ENCODE measurements at regions not wholly inside any gene's neighbourhood (a gene's known extent, or its start where the extent isn't known, plus 50 kb on each side); places are given as distances from the start of the nearest gene placed in this dataset.

GRCh38 chr4:7138223-7139166 is 53.8 kb upstream of the SORCS2 start:
- no peaks in the 10 kb centered on the region for H3K9me2 ChIP-seq (ENCODE audit: insufficient read depth)
- H3K4me3 ChIP-seq (replicated peaks in 1 of 2; ENCODE audit: low read depth in 1 of 2, low read length in 2 of 2): no peak overlapping the region
- H3K36me3 ChIP-seq (ENCODE audit: control insufficient read depth in 1 of 2, insufficient read depth in 2 of 2, low read length in 2 of 2): no peaks in the 10 kb centered on the region
- no peak for TF ChIP-seq CBX3 (IDR thresholded peaks at IDR 0.05; ENCODE audit: low read depth)
- TF ChIP-seq CTCF (IDR thresholded peaks at IDR 0.05 in 2 of 3, conservative IDR thresholded peaks at IDR 0.05 in 1 of 3; ENCODE audit: borderline replicate concordance in 1 of 3, insufficient read depth in 1 of 3, low read depth in 2 of 3, low read length in 2 of 3): no peak
- no peak for TF ChIP-seq SIN3A (IDR thresholded peaks at IDR 0.05; ENCODE audit: low read depth)
- no peak for TF ChIP-seq MAX (IDR thresholded peaks at IDR 0.05)
- no peak for TF ChIP-seq POLR2A (IDR thresholded peaks at IDR 0.05; ENCODE audit: borderline replicate concordance, extremely low read depth, insufficient read depth, insufficient read length)
- TF ChIP-seq TCF7L2 (IDR thresholded peaks at IDR 0.05; ENCODE audit: borderline replicate concordance, extremely low read depth, insufficient read depth, insufficient read length): no peak
- no peak for TF ChIP-seq EZH2 (IDR thresholded peaks at IDR 0.05)
- no peak for TF ChIP-seq ATF3 (IDR thresholded peaks at IDR 0.05)
- no peak for TF ChIP-seq CEBPB (IDR thresholded peaks at IDR 0.05; ENCODE audit: low read depth)
- no peak for TF ChIP-seq ZBTB33 (IDR thresholded peaks at IDR 0.05; ENCODE audit: extremely low read depth, insufficient replicate concordance, low read length)
- TF ChIP-seq ZNF274 (IDR thresholded peaks at IDR 0.05; ENCODE audit: low read depth, low read length): no peak
- no peak for TF ChIP-seq REST (IDR thresholded peaks at IDR 0.05; ENCODE audit: low read depth)
- TF ChIP-seq FOSL1 (IDR thresholded peaks at IDR 0.05; ENCODE audit: low read depth): no peak
- TF ChIP-seq EGR1 (IDR thresholded peaks at IDR 0.05; ENCODE audit: low read depth): no peak
- TF ChIP-seq POLR2AphosphoS5 (IDR thresholded peaks at IDR 0.05; ENCODE audit: low read depth, low read length): no peak
- TF ChIP-seq RAD21 (IDR thresholded peaks at IDR 0.05; ENCODE audit: low read depth): no peak
- TF ChIP-seq SP1 (IDR thresholded peaks at IDR 0.05; ENCODE audit: low read depth): no peak
- TF ChIP-seq SRF (IDR thresholded peaks at IDR 0.05; ENCODE audit: low read depth): no peak
- H3K9me3 ChIP-seq (ENCODE audit: control insufficient read depth in 1 of 2, insufficient read depth in 1 of 2, low read depth in 1 of 2, low read length in 2 of 2): no peaks in the 10 kb centered on the region
- no peak overlapping the region for H3K27ac ChIP-seq (ENCODE audit: low read depth, low read length)
- no peaks in the 10 kb centered on the region for H3K79me2 ChIP-seq (ENCODE audit: insufficient read depth, low read length)
- ChIA-PET RAD21 (ENCODE audit: low non-redundant PET in 1 of 2, low total read pairs in 2 of 2, uncharacterized antibody in 2 of 2, unreplicated experiment in 2 of 2) (no interaction called here), POLR2A (no interaction called here), CTCF (no interaction called here)
- H2AFZ ChIP-seq (ENCODE audit: low read depth, low read length, poor library complexity, severe bottlenecking): no peak overlapping the region
- no peak overlapping the region for H3K4me2 ChIP-seq (ENCODE audit: low read length)
- no TSS peak for BruUV-seq (replicated peaks)
- no peaks in the 10 kb centered on the region for H4K20me1 ChIP-seq (ENCODE audit: insufficient read depth)
- H3K27me3 ChIP-seq (ENCODE audit: insufficient read depth, low read length): no peaks in the 10 kb centered on the region
- DNase-seq (ENCODE audit: low read depth, low spot score) (no peak), ATAC-seq (peak; percentile 46; the same call in 1 of the 2 replicates)
- no peak overlapping the region for H3K9ac ChIP-seq (ENCODE audit: low read length)
- intact Hi-C loops (cut with micrococcal nuclease): no loop called here
- H3K4me1 ChIP-seq (ENCODE audit: control insufficient read depth in 1 of 2, insufficient read depth in 2 of 2, low read length in 2 of 2): peaks cover 0 to 9% of the 10 kb centered on the region in 2 experiments; a peak in 2 of 4 replicates

Measured in HCT116 (cell line).